K562 (cell line): ENCODE measurements at regions not wholly inside any gene's neighbourhood (a gene's known extent, or its start where the extent isn't known, plus 50 kb on each side); places are given as distances from the start of the nearest gene placed in this dataset.

Experiments used
- ATAC-seq: fragments of 200-7000 bp; cut with Tn5 transposase; 3 replicates; pipeline ENCODE4 v1.9.1; 2020; ENCODE audit warnings: moderate library complexity
- BruUV-seq: library from RNA; stranded (reverse); fragments of 400-500 nt; replicated peaks from 2 replicates; lab custom pipeline; 2021; lab: Mats Ljungman, UMichigan
- CTCF ChIA-PET: fragments of 300-600 bp; formaldehyde crosslinking; extraction: SDS; loops from one replicate; lab custom pipeline; 2021; ENCODE audit warnings: low intra/inter-chr PET ratio; lab: Yijun Ruan, JAX
- POLR2A ChIA-PET: fragments of 300-600, 350-650 bp; sonication (Branson Sonifier 250); formaldehyde crosslinking; extraction: SDS; loops from one replicate; lab custom pipeline; 2021; ENCODE audit warnings: antibody characterized with exemption, inconsistent platforms; lab: Yijun Ruan, JAX
- DNase-seq, 4 experiments: peaks; one replicate each; pipeline versions ENCODE4 v3.0.0 to v3.0.0-alpha.2; 2011 to 2018; ENCODE audit warnings: low spot score in 3 of 4, mixed read lengths in 3 of 4; ENCODE audit errors: extremely low read depth in 1 of 4
- FAIRE-seq: peaks from 2 replicates; lab custom pipeline; 2011; peaks lifted over from hg19 to GRCh38; lab: Jason Lieb, UNC
- H2AFZ ChIP-seq: 2 replicates; pipeline ENCODE4 v1.6.0; 2011; ENCODE audit warnings: low read depth, low read length, control low read depth, inconsistent platforms
- H3K27ac ChIP-seq: fragments of 200-600 bp; 3 replicates; pipeline ENCODE4 v1.8.0; 2011; ENCODE audit warnings: low read depth, mild to moderate bottlenecking, control low read depth, inconsistent platforms, low read length, moderate library complexity, mixed read lengths; ENCODE audit errors: extremely low read depth
- H3K27me3 ChIP-seq, 2 experiments: fragments of 300-600 bp in 1 of 2; 2 replicates in 1 of 2; 3 replicates in 1 of 2; pipeline versions ENCODE4 v1.6.0 to v1.8.0; 2011; ENCODE audit warnings: inconsistent platforms in 2 of 2, low read length in 2 of 2, mild to moderate bottlenecking in 1 of 2, mixed read lengths in 1 of 2, moderate library complexity in 1 of 2; ENCODE audit not compliant: control insufficient read depth in 2 of 2, insufficient read depth in 2 of 2
- H3K36me3 ChIP-seq: fragments of 300-600 bp; 3 replicates; pipeline ENCODE4 v1.8.0; 2011; ENCODE audit warnings: mild to moderate bottlenecking, low read length, inconsistent platforms; ENCODE audit not compliant: control insufficient read depth, insufficient read depth
- H3K4me1 ChIP-seq, 2 experiments: fragments of 200-600 bp in 1 of 2; replicated peaks in 1 of 2; 2 replicates in 1 of 2; 3 replicates in 1 of 2; pipeline versions ENCODE4 v1.5.1 to v1.8.0; 2011; ENCODE audit warnings: inconsistent platforms in 2 of 2, low read length in 2 of 2, mild to moderate bottlenecking in 1 of 2, mixed read lengths in 1 of 2, moderate library complexity in 1 of 2; ENCODE audit not compliant: control insufficient read depth in 2 of 2, insufficient read depth in 2 of 2
- H3K4me2 ChIP-seq: 2 replicates; pipeline ENCODE4 v1.6.1; 2011; ENCODE audit warnings: low read length, control low read depth, inconsistent platforms, mixed read lengths; ENCODE audit not compliant: insufficient read depth
- H3K4me3 ChIP-seq: fragments of 200-600 bp; sonication (generic), shearing (Covaris generic); 2 replicates; pipeline ENCODE4 v1.5.1; 2016; ENCODE audit warnings: control low read depth, inconsistent platforms
- H3K79me2 ChIP-seq: fragments of 200-600 bp; 3 replicates; pipeline ENCODE4 v1.8.0; 2011; ENCODE audit warnings: low read length, inconsistent platforms; ENCODE audit not compliant: control insufficient read depth, insufficient read depth
- H3K9ac ChIP-seq, 2 experiments: 2 replicates each; pipeline versions ENCODE4 v1.6.0 to v1.6.1; 2011; ENCODE audit warnings: low read depth in 2 of 2, low read length in 2 of 2, control low read depth in 1 of 2, inconsistent platforms in 1 of 2, mild to moderate bottlenecking in 1 of 2, mixed read lengths in 1 of 2; ENCODE audit not compliant: insufficient read depth in 1 of 2
- H3K9me1 ChIP-seq: one replicate; pipeline ENCODE4 v1.6.0; 2011; ENCODE audit warnings: inconsistent platforms, mild to moderate bottlenecking, low read length, moderate library complexity; ENCODE audit not compliant: control insufficient read depth, insufficient read depth
- H3K9me3 ChIP-seq: replicated peaks from 2 replicates; pipeline ENCODE4 v1.5.1; 2011; ENCODE audit warnings: low read depth, low read length, inconsistent platforms; ENCODE audit not compliant: control insufficient read depth, insufficient read depth
- H4K20me1 ChIP-seq: replicated peaks from 2 replicates; pipeline ENCODE4 v1.6.1; 2011; ENCODE audit warnings: low read length, inconsistent platforms, mixed read lengths; ENCODE audit not compliant: control insufficient read depth, insufficient read depth
- HNRNPK ChIP-seq: fragments of 200-400 bp; formaldehyde crosslinking; IDR thresholded peaks from one replicate; pipeline ENCODE4 v1.6.1; 2018; ENCODE audit warnings: mild to moderate bottlenecking, low read depth, low read length; ENCODE audit not compliant: poor library complexity, severe bottlenecking
- NCOA1 ChIP-seq: fragments of 450-650 bp; IDR thresholded peaks from 2 replicates; pipeline ENCODE4 v1.6.1; 2016; ENCODE audit warnings: low read depth
- POLR2B ChIP-seq: fragments of 450-650 bp; IDR thresholded peaks from 2 replicates; pipeline ENCODE4 v1.6.1; 2018; ENCODE audit warnings: low read depth; ENCODE audit not compliant: partially characterized antibody
- POLR2G ChIP-seq: fragments of 200-400 bp; formaldehyde crosslinking; IDR thresholded peaks from 2 replicates; pipeline ENCODE4 v1.6.1; 2017; ENCODE audit warnings: low read depth, mild to moderate bottlenecking, antibody characterized with exemption, low read length, moderate library complexity
- ZNF707 ChIP-seq: fragments of 250-450 bp; sonication (Bioruptor Pico); conservative IDR thresholded peaks from 2 replicates; pipeline ENCODE4 v1.8.0; 2022; ENCODE audit warnings: inconsistent platforms, mild to moderate bottlenecking, moderate library complexity
- WGBS: fragments of 100-300 bp; shearing (Covaris generic); methylation state at CpG from one replicate; pipeline ENCODE4 v1.1.6; 2016; ENCODE audit warnings: low coverage, mixed read lengths; ENCODE audit not compliant: insufficient coverage; ENCODE audit errors: missing lambda C conversion rate; 5-methylcytosine and 5-hydroxymethylcytosine counted together
- in situ Hi-C: fragments of 300-500 bp; cut with MboI; formaldehyde crosslinking; loops from 4 replicates; pipeline ENCODE4 v1.15.0; 2018; ENCODE audit warnings: inconsistent platforms, mixed read lengths
- intact Hi-C: fragments of 100-400 bp; cut with micrococcal nuclease; formaldehyde crosslinking; loops from 2 replicates; pipeline ENCODE4 v1.14.2; 2022

GRCh38 chr22:49640366-49641095, 187.1 kb downstream of the BRD1 start:
- in situ Hi-C loops = no loop called here
- Histone ChIP-seq H3K4me3 (no peak overlapping the region), H3K27me3 (no peaks in the 10 kb centered on the region), H3K36me3 (peaks cover 24% of the 10 kb centered on the region; the same call in 1 of the 3 replicates), H3K9ac (no peak overlapping the region), H3K27ac (no peak overlapping the region), H4K20me1 (peaks cover 34% of the 10 kb centered on the region; the same call in 1 of the 2 replicates), H3K4me1 (peaks cover 0 to 44% of the 10 kb centered on the region in 2 experiments; a peak in 2 of 5 replicates), H3K9me1 (peaks cover 3% of the 10 kb centered on the region), H2AFZ (no peak overlapping the region), H3K79me2 (peaks cover 89% of the 10 kb centered on the region), H3K9me3 (no peaks in the 10 kb centered on the region), H3K4me2 (no peak overlapping the region)
- intact Hi-C loops = no loop called here
- WGBS = 91% methylated on average over 16 of the region's 26 CpGs
- TF ChIP-seq POLR2G (0 out of 2 replicates have a peak, but pooled peaks have one; percentile 24), ZNF707 (CRISPR knock-in tag) (no peak), NCOA1 (no peak), POLR2B (no peak)
- DNase-seq (no peak), ATAC-seq (no peak), FAIRE-seq (no peak)
- ChIA-PET POLR2A (interaction anchor here (0.7 to 0.9 kb wide), 3 partner anchors 8 to 240 kb away, joined by 3 read pairs; no protein-coding TSS in a partner anchor), CTCF (no interaction called here)
- BruUV-seq = no TSS peak

- intact Hi-C loops (no loop called here), in situ Hi-C loops (no loop called here)
- Histone ChIP-seq H3K79me2 (peaks cover 89% of the 10 kb centered on the region), H2AFZ (no peak overlapping the region), H3K9ac (no peak overlapping the region), H3K27ac (no peak overlapping the region), H3K9me3 (no peaks in the 10 kb centered on the region), H3K9me1 (peaks cover 3% of the 10 kb centered on the region), H3K36me3 (peaks cover 21% of the 10 kb centered on the region; the same call in 1 of the 3 replicates), H3K27me3 (no peaks in the 10 kb centered on the region), H3K4me3 (no peak overlapping the region), H4K20me1 (peaks cover 30% of the 10 kb centered on the region), H3K4me1 (peaks cover 0 to 44% of the 10 kb centered on the region in 2 experiments; a peak in 2 of 5 replicates), H3K4me2 (no peak overlapping the region)
- BruUV-seq = no TSS peak
- DNase-seq = peak in 1 of 4 experiments; percentile 30
- POLR2A ChIA-PET = interaction anchor here (0.7 kb wide), 1 partner anchor 17 kb away, joined by 3 read pairs; no protein-coding TSS in a partner anchor
- CTCF ChIA-PET = no interaction called here
- no peak for TF ChIP-seq HNRNPK
- no peak for ATAC-seq
- FAIRE-seq = no peak
- 55% methylated on average over 2 of the region's 12 CpGs for whole genome bisulfite sequencing
Measured at GRCh38 chr22:49639956-49640355, 187.7 kb downstream of the BRD1 start.
